GM19468 (cell line): ENCODE measurements at regions not wholly inside any gene's neighbourhood (a gene's known extent, or its start where the extent isn't known, plus 50 kb on each side); places are given as distances from the start of the nearest gene placed in this dataset.
A peak's percentile ranks its signal among the peaks of the same experiment; 100 is the strongest.

Experiments
- ATAC-seq: cut with Tn5 transposase; IDR thresholded peaks from one replicate; pipeline ENCODE4 v1.9.1; 2021; ENCODE audit warnings: mild to moderate bottlenecking, moderate library complexity, moderate number of reproducible peaks; ENCODE audit not compliant: unreplicated experiment; ENCODE audit errors: extremely low read depth

DNA sequence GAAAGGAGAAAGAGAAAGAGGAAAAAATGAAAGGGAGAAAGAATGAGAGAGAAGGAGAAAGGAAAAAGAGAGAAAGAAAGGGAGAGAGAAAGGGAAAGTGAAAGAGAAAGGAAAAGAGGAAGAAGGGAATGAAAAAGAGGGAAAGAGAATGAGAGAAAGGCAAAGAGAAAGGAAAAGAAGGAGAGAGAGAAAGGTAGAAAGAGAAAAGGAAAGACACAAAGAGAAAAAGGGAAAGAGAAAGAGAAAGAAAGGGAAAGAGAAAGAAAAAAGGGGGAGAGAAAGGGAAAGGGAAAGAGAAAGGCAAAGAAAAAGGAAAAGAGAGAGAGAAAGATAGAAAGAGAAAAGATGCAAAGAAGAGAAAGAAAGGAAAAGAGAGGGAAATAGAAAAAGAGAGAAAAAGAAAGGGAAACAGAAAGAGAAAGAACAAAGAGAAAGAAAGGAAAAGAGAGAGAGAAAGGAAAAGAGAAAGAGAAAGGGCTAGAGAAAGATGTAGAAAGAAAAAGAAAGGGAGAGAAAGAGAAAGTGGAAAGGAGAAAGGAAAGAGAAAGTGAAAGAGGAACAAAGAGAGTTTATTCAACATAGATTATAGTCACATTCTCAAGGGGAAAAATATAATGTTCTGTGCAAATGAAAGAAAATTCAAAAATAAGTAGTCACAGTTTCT, 165.2 kb downstream of the TMEM38B start:
- ATAC-seq: no peak

DNA sequence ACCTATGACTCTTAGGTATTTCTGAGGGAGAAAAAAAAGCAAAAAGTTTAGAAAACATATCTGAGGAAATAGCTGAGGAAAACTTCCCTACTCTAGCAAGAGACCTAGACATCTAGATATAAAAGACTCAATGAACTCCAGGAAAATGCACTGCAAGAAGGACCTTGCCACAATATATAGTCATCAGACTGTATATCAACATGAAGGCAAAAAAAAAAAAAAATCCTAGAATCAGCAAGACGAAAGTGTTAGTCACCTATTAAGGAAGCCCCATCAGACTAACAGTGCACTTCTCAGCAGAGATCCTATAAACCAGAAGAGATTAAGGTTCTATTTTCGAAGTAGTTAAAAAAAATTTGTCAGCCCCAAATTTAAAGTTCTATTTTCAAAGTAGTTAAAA, 166.2 kb downstream of the TMEM38B start:
- ATAC-seq: no peak

DNA sequence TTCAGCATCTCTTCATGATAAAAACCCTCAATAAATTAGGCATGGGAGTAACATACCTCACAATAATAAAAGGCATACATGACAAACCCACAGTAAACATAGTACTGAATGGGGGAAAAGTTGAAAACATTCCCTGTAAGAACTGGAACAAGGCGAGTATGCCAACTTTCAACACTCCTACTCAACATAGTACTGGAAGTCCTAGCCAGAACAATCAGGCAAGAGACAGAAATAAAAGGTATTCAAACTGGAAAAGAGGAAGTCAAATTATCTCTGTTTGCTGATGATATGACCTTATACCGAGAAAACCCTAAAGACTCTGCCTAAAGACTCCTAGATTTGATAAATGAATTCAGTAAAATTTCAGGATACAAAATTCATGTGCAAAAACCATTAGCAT, 167.6 kb downstream of the TMEM38B start:
- no peak for ATAC-seq

DNA sequence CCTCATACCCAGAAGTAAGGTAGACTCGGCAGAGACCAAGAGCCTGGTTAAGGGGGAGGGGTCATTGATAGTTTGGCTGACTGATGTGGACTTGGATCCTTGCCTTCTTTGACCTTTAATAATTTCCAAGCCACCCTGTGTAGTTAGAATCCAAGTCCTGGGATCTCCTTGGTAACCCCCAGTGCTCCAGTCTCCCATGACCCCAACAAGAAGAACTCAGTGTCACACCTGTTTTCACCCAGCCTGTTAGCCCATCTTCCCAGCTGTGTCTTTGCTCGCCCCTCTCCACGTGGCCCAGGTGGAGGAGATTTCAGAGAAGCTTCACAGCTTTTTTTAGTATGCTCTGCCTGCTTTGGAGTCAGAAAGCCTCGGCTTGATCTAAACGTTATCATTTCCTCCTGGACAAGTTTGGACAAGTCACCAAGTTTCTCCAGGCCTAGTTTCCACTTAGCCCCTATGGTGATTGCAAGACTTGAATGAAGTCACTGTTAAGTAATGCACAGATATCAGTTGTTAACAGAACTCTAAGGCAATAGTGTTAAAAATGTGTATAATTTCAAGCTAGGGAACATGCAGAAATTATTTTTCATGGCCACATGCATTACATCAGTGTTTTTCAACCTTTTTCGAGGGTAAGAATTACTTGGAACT, 170.0 kb downstream of the TMEM38B start:
- no peak for ATAC-seq

DNA sequence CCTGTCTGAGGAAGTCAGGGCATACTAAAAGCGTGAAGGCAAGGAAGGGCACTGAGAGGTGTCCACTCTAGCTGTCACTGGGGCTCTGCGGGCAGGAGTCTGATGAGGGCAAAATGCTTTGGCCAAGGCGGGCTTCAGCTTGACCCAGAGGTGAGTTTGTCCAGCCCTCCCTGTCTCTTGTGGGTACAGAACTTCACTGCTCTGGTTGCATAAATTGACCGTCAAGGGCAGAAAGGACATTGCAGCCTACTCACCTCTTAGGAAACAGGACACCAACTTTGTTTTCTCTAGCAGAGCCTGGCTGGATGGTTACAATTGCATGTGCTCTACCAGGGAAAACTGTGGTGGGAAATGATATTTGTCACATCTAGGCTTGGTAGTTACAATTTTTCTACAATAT, 170.9 kb downstream of the TMEM38B start:
- no peak for ATAC-seq

DNA sequence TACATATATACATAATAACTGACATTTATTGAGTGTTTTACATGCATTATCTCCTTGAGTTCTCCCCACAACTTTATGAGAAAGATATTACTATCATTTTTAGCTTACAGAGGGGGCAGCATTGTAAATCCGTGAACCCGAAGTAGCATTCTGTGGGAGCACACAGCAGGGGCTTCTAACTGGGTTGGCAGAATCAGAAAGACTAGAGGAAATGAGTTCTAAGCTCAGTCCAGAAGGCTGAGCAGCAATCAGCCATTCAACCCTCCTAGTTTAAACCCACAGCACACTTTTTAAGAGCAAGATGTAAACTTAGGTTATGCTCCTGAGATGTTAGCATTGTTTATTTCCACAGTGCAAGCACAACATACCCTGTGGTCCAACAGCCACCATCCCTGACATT, 177.2 kb downstream of the TMEM38B start:
- ATAC-seq: no peak

DNA sequence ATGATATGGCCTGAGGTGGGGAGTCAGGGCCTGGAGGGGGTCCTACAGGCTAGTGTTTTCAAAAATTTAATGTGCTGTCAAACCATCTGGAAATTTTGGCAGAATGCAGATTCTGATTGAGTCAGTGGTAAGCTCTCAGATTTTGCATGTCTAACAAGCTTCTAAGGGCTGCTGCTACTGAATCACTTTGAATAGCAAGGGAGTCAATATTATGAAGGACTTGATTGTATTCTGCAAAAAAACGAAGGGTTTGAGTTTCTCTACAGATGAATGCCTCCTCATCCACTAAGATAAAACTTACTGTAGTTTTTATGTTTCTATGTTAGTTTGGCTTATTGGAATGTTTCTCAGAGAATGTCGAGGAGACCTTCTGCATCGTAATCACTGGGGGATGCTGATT, 179.5 kb downstream of the TMEM38B start:
- ATAC-seq: no peak

DNA sequence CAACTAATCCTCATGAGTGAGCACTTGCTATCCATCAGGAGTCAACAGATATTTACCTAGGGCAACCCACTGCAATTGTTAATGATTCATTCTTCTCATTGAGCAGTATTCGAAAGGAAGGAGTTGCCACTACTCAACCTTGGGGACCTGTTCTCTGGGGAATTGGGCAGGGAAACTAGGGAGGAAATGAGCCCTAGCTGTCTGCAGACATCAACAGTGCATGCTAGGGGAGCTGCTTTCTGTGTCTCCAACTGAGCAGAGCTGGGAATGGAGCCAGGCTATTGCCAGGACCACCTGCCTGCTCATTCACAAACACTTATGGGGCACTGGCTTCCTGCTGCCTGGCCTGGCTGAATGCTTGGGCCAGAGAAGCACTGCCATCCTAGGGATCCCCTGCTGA, 183.4 kb downstream of the TMEM38B start:
- no peak for ATAC-seq

DNA sequence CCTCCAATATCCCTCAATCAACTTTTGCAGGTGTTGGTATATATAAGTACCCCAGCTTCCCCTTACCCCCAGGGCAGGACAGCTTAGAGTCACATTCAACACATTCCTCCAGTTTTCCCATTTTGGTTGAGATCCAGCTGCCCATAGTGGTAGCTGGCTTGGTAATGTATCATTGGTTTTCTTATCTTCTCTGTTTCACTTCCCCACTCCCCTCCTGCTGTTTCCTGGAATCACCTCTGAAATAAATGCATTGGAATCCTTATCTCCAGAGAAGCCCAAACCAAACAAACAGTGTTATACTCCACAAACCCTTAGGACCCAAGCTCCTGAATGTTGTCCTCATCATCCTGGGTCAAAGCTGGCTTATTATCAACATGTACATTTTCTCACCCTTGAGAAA, 184.8 kb downstream of the TMEM38B start:
- no peak for ATAC-seq

DNA sequence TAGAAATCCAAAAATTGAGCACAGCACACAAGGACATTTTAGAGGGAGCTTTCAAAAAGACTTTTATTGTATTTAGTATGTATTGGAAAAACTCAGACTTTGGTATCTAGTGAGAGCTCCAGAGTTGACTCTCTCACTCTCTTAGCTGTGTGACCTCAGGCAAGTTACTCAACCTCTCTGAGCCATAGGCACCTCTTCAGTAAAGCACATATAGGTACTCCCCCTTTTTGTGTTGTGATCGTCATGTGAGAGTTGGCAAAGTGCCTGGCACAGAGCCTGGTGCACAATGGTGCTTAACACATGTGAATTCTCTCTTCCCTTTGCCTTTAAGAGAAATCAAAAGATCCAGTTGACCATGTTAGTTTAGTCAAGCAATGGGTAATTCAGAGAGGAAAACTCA, 186.2 kb downstream of the TMEM38B start:
- no peak for ATAC-seq

DNA sequence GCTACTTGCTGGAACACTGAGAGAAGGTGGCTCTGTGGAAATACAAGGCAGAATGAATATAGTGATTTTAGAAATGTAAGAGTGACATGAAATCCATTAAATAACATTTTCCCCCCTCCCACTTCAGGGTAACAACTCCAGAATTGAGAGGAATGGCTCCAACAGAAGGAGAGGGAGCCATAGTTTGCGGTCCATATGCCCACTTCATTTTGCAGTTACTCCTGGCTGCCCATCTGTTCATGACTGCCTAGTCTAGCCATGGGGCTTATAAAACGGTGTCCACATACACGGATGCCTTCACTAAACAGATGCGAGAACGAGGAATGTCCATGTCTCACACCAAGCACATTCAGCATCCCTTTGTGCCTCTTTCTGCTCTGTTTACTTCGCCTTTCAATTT, 186.7 kb downstream of the TMEM38B start:
- no peak for ATAC-seq

DNA sequence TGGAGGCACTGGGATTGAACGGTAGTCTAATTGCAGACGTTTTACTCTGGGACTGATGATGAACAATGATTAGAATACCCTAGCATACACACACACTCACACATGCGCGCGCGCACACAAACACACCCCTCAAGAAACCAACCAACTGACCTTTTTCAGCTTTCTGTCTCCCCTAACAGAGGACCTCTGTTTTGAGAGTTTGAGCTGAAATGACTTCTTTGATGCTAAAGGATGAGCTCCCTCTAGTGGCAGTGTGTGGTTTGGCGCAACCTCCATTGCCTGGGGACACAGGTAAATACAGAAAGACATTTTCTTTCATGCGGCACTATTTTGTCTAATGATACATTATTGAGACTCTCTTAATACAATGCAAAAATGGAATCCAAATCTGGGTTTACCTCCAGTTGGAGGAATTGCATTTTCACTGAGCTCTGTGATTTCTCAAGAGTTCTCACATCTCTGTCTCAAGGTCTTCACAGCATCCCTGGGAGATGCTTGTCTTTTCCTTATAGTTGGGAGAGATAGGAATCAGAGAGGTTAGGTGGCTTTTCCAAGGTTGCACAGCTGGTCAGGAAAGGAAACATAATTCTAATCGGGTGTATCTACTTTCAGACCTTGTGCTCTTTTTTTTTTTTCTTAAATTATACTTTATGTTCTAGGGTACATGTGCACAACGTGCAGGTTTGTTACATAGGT, 187.5 kb downstream of the TMEM38B start:
- ATAC-seq: peak; percentile 55

DNA sequence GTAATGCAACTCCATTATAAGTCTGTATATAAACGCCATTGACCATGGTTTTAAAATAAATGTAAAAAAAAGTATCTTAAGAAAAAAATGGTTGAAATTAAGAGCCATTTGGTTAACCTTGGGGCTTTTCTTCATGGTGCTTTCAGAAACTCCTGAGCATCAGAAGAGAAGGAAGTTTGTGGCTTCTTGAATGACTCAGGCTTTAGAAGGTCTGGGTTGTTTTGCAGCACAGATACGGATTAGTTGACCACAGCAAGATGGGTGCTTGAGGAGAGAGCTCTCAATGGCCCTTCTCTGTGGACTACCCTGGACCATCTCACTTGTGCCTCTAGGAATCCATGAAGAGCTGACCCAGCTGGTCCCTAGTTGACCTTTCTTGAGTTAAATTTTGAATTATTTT, 189.5 kb downstream of the TMEM38B start:
- peak; percentile 71 for ATAC-seq

DNA sequence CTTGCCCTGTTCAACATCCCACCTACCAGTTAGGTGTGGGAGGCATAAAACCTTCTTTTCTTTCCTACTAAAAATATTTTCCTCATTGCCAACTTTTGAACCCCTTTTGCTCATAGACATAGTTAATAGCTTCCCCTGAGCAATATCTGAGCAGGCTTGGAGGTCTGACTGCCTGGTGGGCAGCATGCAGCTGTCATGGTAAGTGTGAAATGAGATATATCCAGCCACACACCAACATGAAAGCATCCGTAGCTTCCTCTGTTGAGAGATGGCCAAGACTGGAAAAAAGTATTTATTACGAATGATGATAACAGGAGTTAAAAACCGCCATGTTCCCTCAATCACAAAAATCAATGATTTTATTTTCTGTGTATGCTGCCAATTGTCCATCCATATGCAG, 190.1 kb downstream of the TMEM38B start:
- ATAC-seq: no peak

DNA sequence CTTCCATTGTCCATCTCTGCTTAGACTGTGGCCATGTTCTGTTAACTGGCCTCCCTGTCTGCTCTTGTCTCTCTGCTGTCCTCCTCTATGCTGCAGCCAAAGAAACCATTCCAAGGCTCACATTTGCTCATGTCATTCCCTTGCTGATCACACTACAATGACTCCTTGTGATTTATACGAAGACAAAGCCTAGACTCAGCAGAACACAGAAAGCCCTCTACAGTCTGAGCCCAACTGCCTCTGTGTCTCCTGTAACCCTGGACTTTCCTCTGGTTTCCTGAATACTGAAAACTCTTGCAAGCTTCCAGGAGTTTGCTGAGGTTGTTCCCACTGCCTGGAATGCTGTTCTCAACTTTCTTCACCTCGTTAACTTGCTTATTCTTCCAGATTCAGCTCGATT, 191.8 kb downstream of the TMEM38B start:
- ATAC-seq: no peak

DNA sequence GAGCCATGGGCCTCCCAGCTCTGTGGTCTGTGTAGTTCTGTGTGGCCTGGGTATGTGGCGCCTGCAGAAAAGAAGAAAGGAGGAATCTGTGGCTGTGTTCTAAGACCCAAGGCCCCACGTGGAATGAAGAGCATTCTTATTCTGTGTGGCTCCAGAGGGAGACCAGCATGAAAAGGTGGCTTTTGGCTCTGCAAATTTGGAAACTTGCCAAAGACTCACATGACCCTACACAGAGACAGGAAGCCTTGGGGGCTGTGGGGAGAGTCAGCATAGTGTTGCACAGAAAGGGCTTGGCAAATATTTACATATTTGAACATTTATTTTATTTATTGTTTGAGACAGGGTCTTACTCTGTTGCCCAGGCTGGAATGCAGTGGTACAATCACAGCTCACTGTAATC, 193.3 kb downstream of the TMEM38B start:
- no peak for ATAC-seq

DNA sequence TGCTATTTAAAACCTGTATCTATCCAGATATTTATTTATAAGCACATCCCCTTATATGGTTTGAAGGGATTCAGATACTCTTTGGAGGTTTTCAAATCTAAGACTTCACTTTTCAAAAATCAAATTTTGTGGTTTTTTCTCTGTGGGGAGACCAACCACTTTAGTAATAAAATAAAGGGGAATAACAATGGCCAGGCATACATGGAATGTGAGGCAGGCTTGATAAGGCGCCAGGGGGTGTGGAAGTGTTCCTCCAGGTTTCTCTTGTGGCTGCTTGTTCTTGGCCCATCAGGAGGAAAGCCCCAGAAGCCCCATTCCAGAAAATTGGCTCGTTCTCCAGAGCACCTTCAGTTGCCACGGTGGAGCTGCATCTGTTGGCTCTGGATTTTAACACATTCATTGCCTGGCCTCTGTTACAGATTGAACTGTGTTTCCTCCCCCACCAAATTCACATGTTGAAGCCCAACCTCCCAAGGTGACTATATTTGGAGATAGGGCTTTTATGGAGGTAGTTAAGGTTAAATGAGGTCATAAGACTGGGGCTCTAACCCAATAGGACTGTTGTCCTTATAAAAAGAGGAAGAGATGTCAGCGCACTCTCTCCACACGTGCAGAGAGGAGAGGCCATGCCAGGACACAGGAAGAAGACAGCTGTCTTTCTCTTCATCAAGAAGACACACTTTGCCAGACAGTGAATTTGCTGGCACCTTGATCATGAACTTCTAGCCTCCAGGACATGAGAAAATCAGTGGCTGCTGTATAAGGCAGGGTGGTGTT, 195.9 kb downstream of the TMEM38B start:
- no peak for ATAC-seq

DNA sequence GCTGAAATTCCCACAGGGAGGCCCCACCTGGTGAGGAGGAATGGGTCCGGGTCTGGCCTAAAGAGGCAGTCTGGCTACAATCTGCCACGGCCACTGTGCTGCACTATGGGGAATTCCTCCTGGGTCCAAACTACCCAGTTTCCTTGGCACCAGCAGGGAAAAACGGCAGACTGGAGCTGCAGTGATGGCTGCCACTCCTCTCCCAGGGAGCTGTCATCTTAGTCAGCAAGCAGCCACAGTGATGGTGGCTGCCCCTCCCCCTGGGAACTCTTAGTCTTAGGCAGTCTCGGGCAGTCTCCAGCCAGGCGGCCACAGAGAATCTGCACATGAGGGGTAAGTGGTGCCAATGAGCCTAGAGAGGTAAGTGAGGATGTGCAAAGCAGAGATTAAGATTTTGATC, 205.8 kb downstream of the TMEM38B start:
- no peak for ATAC-seq

DNA sequence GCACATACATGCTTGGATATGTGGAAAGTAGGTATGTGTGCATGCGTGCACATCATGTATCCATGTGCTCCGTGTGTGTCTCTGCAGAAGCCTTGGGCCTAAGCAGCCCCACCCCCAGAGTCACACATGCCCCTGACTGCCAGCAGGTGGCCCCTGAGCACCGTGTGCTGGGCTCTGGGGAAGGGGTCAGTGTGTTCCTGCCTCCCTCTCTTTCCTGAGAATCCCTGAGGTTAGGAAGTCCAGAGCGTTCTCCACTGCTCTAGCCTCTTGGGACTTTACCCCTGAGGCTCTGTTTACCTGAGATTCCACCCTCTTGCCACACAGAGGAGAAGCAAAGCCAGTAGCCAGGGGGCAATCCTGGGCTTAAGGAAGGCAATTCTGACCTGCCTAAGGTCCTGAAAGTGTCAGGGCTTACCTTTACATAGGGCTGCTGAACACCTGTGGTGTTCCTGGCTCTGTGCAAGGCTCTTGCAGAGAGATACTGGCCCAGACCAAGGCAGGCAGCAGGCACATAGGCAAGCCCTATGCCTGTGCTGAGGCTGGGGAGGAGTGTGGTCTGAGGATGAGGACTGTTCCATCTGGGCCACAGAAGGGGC, 207.3 kb downstream of the TMEM38B start:
- peak; percentile 39 for ATAC-seq

DNA sequence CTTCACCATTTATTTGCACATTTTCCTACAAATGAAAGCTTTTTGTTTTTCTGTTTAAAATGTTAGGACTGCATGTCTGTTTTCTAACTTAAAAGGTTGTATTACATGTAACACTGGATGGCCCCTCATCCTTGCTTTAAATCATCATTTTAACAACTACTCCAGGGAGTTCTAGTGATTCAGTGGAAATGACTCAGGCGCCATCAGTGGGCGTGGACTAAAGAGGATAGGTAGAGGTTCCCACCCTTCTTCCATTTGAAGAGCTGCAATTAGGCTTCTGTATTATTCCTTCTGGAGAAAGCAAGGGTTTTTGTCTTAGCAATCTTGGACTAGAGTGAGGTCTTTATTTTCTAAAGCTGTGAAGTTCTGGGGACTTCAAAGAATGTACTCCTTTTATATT, 213.7 kb downstream of the TMEM38B start:
- no peak for ATAC-seq
